ENCODE measurements at regions not wholly inside any gene's neighbourhood (a gene's known extent, or its start where the extent isn't known, plus 50 kb on each side); places are given as distances from the start of the nearest gene placed in this dataset.

DNA sequence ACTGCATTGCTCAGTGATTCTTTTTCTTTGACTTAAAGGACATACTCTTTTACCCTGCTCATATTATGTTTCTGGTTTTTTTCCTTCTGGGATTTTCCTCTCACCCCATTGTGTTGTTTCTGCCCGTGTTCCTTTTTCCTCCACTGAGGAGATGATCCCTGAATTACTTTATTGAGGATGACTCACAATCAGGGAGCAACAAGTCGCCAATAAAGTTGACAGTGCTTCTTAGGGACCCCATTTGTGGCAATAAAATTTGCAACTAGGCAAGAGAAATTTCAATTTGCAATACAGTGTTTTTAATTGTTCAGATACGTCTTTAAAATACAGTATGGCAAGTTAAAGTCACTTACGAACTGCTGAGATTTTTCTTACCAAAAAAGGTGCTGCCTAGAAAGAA, 217.9 kb downstream of the SOX4 start:
- DNase-seq (ENCODE audit: low read depth, low spot score), result no peak

DNA sequence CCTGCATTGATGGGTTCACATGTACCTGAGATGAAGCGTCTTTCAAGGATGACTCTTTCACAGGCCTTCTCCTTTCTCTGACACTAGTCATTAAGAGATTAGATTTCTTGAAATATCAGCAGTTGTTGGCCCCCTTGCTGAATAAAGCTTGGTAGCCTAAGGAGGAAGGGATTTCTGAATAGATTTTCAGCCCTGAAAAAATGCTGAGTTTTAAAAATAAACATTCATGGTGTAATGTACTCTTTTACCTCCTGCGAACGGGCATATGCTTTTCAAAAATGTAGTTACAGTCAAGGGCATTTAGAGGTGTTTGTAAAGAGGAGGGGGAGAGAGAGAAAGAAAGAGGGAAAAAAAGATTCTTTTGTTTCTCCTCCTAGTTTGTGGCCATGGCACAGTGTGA, 222.7 kb downstream of the SOX4 start:
- no peak for DNase-seq (ENCODE audit: low read depth, low spot score)

DNA sequence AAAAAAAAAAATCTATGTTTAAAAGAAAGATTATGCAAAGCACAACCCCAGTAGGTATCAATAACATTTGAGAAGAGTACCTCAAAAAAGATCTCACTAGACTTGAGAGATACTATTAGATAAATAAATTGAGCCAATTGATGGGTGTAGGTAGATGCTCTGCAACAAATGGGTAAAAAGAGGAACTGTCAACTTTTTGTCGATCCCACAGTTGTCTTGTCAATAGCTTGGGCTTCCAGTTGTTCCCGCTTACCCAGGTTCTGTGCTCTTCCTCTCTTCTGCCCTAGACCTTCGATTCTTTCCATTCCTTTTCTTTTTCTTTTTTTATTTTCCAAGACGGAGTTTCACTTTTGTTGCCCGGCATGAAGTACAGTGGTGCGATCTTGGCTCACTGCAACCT, 226.9 kb downstream of the SOX4 start:
- DNase-seq (ENCODE audit: low read depth, low spot score), result no peak

DNA sequence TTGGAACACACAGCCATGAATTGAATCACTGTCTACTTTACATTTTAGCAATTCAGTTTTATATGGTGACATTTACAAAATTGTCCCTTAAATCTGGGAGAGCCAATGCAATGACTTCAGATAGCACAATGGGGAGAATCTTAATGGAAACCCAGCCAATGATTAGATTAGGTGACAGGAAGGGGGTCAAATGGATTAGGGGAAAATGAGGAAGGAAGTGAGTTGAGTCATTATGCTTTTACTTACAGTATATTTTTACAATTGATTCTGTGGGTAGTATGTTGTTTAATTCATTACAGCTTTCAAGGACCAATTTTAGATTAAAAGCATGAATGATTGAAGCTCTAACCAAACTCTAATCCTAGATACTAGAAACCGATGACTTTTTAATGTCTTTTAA, 229.8 kb downstream of the SOX4 start:
- no peak for DNase-seq (ENCODE audit: low read depth, low spot score)

DNA sequence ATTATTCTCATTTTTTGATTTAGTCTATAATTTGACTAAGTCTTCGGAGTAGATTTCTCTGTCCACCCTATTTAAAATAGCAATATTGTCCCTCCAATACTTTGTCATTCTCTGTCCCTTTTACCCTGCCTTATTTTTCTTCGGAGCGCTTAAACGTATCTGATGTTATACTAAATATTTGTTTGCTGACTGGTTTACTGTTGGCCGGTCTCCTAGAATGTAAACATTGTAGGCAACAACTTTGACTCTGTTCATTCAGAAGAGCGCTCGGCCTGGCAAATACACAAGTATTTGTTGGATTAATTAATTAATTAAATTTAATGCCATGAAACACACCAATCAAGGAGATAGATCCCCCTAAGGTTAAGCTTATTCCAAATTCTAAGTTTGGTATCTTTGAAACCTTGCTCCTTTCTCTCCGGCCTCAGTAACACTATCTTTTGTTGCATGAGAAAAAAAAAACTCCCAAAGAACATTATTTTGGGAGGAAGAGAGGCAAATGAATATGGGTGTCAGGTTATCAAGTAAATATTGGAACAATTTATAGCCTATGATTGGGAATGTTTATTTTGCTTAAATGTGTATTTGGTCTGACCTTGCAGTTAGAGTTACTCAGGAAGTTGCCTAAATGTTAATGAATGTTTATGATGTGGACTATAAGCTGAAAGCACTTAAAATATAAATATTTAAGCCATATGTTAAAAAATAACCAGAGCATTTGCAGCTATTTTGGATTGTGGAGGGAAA, 231.1 kb downstream of the SOX4 start:
- DNase-seq (ENCODE audit: low read depth, low spot score), result no peak

DNA sequence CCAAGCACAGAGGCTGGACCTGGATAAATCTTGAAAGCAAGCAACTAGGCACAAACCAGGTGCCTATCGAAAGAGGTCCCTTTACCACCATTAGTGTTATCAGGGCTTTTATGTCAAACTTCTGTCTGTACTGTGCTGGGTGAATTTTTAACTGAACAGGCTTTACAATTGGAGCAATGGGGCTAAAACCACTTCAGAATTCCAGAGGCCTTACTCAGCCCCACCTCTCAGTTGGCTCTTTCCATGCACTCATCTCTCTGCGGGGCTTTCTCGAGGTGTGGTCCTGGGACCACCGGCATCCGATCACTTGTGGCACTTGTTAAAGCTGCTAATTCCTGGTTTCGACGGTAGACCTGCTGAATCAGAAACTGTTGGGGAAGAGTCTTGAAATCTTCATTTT, 232.5 kb downstream of the SOX4 start:
- DNase-seq (ENCODE audit: low read depth, low spot score), result no peak

DNA sequence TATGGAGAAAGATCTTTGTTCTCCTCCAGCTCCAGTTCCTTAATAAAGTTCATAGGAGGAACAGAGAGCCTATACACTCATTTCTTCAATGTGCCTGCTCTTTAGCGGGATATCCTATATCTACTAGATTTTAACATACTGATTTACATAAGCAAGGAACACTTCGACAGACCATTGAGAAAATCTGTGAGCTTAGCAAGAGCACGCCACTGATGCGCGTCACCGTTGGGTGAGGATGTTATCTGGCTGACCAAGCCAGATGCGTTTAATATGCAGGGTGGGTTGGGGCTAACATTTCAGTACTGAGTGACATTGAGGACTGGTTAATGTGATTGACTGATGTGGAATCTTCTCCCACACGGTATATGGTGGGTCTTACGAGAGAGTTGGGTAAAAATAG, 233.4 kb downstream of the SOX4 start:
- DNase-seq (ENCODE audit: low read depth, low spot score), result no peak

DNA sequence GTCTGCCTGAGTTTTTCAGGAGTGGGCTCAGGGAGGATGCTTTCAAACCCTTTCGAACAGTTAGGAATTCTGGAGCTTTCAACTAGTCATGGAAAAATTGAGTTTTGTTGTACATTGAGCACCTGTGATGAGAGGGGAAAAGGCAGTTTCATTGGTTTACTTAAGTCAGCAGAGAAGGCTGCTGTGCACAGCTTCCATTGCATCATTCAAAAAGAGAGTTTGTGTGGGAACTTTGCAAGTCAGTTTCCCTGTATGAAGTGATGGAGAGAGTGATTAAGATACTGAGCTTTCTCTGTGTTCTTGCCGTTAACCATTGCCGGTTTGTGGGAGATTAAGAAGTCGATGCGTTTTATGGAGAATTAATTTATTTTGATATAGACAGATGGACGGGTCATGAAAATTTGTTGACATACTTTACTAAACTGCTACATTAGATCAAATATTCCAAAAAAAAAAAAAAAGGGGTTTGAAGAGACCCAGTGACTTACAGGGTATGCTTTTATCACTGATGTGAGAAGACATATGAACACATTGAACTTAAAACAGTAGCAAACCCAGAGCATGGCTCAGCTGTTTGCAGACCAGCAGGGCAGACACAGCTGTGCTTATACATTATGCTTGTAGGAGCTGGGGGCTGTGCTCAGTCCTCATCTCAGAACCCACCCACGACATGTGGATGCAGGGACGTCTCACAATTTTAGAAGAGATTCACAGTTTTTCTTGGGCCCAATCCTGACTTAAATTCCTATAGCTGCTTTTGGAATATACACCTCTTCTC, 234.1 kb downstream of the SOX4 start:
- no peak for DNase-seq (ENCODE audit: low read depth, low spot score)

DNA sequence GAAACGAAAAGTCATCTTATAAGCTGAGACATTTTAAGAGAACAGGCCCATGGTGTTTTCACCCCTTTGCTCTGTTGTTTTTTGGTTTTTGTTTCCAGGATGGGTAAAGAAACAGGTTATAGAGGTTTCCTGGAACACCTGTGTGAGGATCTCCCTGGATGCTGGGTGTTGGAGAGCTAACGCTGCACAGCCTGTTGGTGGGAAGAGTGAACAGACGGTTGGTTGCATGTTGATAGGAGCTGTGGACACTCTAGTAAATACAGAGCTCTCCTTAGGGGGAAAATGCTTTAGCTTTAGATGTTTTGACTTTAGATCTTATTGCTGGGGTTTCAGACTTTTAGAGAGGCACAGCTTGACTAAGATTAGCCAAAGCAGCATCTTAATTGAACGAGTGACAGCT, 235.2 kb downstream of the SOX4 start:
- DNase-seq (ENCODE audit: low read depth, low spot score), result no peak

DNA sequence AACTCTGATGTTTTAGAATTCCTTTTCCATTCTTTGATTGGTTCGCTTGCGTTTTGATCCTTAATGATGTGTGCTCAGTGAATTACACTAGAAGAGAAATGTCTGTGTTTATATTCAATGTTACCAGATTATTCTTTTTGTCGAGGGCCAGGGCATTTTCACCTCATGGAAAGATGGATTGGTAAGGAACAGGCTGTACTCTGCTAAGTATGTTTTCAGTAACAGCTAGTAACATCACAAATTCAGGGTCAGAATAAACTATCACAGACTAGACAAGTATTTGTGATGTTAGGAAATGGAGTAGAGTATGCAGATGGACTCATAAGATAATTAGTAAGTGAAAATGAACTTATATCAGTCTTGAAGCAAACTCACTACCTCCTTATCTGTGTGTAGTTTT, 235.6 kb downstream of the SOX4 start:
- DNase-seq (ENCODE audit: low read depth, low spot score), result no peak

DNA sequence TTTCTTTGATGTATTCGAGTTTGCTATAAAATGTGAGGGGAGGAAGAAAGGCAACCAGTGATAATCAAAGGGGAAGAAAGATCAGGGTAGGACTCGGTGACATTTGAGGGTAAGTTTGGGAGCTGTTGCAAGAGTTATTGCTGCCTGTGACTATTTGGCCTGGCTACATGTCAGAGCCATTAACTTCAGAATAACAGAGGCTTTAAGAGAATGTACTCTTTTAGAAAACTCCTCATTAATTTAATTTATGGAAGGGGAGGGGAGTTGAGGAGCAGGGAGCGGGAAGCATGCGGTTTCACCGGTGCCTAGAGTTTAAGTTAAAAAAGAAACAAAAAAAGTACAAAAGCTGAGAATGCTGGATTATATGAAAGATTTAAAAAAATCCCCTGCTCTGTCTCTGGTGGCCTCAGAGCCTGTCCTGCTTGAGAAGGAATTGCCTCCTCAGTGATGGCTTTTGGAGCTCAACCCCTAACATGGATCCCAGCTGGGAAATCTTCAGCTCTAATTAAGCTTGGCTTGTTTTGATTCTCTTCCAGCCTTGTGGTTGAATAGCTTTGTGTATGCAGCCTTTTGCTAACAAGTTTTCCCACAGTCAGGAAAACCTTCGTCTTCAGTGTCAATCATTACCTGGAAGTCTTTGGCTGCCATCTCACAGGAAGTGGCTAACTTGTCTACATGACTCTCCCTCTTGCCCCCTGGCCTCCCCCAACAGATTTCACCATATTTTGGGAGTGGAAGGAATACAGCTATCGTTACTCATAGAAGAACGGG, 238.2 kb downstream of the SOX4 start:
- no peak for DNase-seq (ENCODE audit: low read depth, low spot score)

DNA sequence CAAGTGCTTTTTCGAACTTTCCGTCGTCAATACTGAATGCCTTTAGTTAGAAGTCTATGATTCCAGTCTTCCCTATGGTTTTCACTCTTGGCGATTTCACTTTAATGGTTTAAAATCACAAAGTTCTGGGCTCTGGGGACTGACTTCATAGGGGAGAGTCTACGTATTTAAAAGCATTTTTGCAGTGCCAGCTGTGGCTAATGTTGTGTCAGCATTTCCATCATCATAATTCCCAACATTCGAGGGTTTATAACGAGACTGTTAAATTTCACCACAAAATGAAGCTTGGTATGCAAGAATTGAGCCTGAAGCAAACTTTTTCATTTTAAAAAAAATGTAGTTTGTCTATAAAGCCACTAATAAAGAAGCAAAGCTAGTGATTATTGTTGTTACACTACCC, 242.7 kb downstream of the SOX4 start:
- no peak for DNase-seq (ENCODE audit: low read depth, low spot score)

DNA sequence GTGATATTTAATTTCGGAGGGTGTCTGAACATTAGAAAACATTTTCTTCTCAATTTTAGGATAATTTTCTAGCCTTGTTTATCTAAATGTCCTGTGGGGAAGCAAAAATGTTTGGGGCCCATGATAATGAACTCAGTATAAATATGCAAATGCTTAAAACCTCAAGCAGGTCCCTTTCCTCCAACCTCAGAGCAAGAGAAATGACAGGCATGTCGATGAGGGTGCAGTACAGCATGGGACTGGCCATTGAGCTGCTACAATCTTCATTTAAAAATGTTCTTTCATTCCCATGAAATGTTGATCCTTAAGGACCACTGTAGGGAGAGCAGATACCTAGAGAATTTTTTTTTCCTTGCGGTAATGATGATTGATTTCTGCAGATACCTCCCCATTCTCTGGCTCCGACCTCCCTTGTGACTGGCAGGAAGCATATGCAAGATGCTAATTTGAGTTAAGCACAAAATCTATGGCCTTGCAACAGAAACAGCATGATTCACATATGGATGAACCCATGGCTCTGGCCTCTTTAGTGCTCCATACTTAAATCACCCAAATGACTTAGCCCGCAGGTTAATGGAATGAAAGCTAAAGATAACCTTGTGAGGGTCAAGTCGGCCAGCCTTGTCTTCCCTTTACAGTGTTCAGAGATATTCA, 243.3 kb downstream of the SOX4 start:
- no peak for DNase-seq (ENCODE audit: low read depth, low spot score)

DNA sequence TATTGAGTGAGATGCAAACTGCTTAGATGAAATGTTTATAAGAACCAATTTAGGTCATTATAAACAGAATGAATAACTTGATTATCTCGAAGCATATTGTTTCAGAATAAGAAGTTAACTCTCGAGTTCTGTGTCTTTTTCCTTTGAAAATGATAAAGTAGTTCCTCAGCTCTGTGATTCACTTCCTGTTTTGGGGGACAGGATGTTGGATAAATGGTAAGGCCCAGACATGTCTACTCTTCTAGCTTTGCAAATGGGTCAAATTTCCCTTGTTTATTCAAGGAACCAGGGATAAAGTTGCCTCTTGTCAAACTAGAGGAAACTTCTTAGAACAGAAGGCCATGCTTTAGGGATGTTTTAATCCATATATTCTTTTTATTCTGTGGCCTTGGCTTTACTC, 246.9 kb downstream of the SOX4 start:
- no peak for DNase-seq (ENCODE audit: low read depth, low spot score)

DNA sequence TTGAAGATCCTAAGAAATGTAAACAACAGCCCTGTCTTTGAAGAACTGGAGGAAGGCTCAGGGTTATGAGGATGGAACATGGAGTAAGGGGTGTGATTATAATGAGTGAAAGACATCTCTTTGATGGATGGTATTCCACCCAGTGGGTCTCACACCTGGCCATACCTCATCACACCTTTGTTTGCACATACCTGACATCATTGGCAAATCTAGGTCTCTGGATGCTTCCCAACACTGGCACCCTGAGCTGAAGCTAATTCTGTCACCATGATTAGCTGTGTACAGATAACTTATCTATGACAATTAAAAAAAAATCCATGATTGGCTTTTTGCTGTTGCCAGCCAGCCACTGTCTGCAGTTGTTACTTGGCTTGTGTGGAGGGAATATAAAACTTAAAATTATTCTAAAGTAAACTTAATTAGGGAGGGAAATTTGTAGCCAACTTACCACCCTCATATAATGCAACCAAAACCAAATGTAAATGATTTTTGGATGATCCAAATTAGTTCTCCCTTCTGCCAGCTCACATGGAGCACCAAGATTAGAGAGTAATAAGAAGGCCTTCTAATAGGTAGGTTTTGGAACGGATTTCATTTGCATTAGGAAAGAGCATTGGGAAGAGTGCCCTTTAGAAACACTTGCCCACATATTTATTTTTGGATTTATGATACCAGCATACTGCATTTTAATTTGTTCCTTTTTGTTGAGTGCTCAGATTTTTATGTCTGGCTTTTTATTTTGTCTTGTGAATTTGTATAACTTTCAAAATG, 249.5 kb downstream of the SOX4 start:
- no peak for DNase-seq (ENCODE audit: low read depth, low spot score)

DNA sequence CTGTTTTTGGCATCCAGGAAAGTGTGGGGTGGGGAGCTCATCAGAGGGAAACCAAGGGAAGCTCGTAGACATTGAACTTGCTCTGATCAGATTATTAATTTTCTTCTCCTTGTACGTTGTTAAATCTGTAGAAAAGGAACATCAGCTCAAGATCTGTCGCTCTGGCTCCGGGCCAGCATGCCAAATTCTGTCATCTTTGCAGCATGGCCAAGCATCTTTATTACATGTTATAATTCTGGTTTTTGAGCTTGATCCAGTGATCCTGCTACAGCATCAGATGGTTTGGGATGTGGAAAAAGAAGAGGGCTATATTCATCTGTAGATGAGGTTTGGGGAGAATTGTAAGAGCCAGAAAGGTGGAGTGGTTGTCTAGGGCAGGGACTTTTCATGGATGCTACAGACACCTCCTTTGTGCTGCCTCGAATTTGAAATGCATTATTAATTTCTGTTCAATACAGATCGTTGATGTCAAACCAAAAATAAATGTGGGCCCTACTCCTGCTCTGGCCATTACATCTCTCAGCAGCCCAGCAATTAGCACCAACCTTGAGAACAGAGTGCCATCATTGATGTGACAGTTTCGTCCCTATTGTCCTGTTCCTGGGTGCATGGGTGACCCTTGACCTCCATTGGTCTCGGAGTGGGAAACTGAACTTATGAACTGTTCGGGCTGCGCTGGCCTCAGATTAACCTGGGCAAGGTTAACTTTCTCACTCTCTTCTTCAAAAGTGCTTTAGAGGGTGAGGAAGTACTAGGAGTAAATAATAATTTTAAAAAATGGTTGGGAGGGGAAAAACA, 250.8 kb downstream of the SOX4 start:
- no peak for DNase-seq (ENCODE audit: low read depth, low spot score)

DNA sequence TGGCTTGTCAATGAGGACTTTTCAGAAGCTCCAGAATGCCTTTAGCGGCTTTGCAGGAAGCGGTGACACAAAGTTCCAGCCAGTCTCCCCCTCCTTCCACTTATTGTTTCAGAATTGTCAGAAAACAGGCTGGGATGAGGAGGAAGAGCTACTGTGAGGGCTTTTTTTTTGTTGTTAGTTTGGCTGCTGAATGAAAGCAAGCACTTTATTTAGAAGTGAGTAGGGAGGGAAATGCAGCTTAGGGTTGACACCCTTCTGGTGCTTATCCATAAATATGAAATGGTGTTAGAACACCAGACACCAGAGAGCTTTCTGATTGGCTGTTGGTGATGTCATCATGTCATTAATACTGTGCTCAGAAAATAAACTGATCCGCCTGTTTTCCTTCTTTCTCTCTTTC, 251.5 kb downstream of the SOX4 start:
- no peak for DNase-seq (ENCODE audit: low read depth, low spot score)

DNA sequence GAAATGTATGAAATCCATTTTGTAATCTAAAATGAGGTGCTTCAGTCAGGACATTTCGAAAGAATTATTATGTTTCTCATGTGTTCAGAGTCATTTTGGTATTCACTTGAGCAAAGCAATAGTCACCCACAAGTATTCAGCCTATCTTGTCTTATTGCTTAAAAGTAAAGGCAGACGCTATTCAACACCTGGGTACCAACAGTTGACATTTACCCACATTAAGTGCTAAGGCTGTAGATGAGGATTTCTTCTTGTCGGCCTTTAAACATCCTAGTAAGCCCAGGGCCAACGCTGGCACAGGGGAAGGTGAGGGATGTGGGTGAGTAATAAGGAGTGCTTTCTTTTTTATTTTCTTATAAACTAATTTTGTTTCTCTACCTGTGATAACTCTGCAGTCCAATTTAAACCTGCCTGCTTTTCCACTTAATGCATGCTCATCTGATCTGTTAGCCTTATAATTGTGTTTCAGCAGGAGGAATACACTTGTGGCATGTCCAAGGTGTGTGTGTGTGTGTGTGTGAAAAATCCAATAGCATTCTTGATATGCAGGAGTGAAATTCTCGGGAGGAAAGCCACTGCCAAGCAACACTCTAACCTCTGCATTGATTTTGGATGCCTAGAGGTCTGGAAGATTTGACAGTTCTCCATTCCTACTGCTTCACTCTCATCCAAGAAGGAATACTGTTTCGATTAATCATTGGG, 252.0 kb downstream of the SOX4 start:
- DNase-seq (ENCODE audit: low read depth, low spot score), result no peak

DNA sequence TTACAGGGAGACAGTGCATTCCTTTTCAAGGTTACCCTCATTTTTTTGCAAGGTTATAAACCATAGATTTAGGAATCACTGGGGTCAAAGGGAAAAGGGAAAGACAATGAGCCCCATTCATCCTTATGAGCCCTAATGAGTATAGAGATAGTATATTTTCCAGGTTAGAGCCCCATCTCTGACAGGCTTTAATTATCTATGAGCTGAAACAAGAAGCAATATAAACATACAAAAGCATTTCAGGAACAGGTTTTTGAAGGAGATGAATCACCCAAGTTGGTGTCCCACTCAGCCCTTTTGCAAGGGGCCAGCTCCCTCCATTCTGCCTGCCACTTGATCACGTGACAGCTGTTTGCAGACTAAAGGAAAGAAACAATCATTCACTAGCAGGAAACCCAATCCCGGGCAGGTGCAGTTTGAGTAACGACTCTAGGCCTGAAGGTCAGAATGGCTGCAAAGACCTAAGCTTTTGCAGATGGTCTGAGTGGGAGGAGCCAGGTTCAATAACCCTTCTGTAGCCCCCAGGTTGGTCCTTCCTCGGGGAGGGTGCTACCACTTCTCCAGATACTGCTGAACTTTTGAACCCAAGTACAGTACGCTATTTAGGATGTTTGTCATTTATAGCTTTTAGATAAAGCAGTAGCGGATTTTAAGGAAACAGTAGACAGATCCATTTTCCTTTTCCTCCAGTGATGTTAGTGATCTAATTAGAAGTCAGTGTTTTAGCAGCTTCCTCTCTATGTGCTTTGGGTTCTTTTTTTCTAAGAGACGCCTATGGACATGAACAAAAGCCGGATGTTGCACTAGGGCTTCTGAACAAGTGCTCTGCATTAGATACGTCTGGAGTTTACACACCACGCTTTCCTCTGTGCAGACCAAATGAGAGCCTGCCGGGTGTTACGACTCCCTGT, 253.2 kb downstream of the SOX4 start:
- DNase-seq (ENCODE audit: low read depth, low spot score), result no peak
